ENCODE measurements at regions not wholly inside any gene's neighbourhood (a gene's known extent, or its start where the extent isn't known, plus 50 kb on each side); places are given as distances from the start of the nearest gene placed in this dataset.

DNA sequence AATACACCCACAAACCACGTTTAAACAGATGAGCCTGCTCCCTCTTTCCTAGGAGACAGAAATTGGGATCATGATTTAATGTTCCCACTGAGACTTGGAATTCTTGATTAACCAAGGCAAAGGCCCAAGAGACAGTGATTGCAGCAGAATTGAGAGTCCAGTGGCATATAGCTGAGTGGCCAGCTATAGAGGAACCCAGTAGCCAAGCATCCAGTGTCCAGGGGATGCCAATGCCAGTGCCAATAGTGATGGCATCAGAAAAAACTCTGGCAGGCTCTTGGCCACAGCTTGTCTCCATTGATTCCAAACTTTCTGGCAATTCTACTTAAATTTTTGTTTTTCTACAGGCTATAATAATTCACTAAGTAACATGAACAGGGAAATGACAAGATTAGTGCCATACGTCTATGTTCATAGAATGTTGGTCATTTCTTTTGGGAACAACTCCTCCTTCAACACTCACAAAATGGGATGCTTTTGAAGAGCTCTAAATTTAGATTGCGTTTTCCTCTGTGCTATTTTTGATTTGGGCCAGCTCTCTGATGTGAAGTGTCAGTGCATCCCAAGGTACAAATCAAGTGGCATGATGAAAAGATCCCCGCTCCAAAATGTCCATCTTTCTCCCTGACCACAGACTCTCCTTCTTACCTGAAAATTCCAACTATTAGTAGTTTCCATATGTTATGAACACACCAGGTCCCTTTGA, 83.1 kb upstream of the A1CF start:
- TF ChIP-seq SUZ12 (IDR thresholded peaks at IDR 0.05; ENCODE audit: extremely low read depth, insufficient read depth, insufficient read length), result no peak
- no peak for TF ChIP-seq YY1 (IDR thresholded peaks at IDR 0.05; ENCODE audit: insufficient read depth, insufficient read length)
- TF ChIP-seq ZNF274 (IDR thresholded peaks at IDR 0.05; ENCODE audit: low read depth, low read length), result no peak

All from NT2/D1 (cell line).